ENCODE measurements at regions not wholly inside any gene's neighbourhood (a gene's known extent, or its start where the extent isn't known, plus 50 kb on each side); places are given as distances from the start of the nearest gene placed in this dataset.
"Not testable (repeated sequence)": the region's sequence is repeated elsewhere in the genome, so short reads cannot be mapped to it uniquely, and the experiment has no call there.

DNA sequence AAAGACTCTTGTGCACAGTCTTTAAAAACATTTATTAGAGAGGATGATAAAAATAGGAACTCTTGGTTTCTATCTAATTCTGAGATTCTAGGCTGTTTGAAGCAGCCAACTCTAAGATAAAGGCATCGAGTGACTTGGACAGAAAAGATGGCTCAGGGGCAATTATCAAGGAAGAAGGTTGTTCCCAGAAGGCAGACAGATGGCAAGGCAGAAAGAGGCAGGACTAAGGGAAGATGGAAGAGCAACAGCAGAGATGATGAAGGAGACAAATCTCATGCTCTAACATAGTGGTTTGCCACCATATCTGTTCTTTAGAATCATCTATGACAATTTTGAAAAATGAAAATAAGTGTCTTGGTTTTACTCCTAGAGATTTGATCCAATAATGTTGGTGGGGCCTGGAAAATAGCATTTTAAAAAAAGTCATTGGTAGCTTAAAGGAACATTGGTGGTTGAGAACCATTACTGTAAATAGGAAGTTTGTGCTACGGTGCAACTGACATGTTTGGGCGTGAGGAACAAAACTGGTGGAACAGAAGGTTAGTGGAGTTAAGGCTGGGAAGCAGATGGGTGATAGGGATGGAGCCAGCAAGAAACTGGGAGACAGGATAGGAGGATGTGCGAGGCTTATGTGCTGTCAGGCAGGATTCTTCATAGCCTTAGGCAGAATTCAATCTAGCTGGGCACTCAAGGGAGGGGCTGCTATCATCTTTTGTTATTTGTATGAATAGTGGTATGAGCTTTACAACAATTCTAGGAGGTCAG, 751.1 kb downstream of the DHX35 start:
- no peak for DNase-seq (ENCODE audit: low spot score)
- TF ChIP-seq, protein P1, sequence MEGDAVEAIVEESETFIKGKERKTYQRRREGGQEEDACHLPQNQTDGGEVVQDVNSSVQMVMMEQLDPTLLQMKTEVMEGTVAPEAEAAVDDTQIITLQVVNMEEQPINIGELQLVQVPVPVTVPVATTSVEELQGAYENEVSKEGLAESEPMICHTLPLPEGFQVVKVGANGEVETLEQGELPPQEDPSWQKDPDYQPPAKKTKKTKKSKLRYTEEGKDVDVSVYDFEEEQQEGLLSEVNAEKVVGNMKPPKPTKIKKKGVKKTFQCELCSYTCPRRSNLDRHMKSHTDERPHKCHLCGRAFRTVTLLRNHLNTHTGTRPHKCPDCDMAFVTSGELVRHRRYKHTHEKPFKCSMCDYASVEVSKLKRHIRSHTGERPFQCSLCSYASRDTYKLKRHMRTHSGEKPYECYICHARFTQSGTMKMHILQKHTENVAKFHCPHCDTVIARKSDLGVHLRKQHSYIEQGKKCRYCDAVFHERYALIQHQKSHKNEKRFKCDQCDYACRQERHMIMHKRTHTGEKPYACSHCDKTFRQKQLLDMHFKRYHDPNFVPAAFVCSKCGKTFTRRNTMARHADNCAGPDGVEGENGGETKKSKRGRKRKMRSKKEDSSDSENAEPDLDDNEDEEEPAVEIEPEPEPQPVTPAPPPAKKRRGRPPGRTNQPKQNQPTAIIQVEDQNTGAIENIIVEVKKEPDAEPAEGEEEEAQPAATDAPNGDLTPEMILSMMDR (IDR thresholded peaks at IDR 0.05): no peak
- ATAC-seq (ENCODE audit: low FRiP score): no peak

DNA sequence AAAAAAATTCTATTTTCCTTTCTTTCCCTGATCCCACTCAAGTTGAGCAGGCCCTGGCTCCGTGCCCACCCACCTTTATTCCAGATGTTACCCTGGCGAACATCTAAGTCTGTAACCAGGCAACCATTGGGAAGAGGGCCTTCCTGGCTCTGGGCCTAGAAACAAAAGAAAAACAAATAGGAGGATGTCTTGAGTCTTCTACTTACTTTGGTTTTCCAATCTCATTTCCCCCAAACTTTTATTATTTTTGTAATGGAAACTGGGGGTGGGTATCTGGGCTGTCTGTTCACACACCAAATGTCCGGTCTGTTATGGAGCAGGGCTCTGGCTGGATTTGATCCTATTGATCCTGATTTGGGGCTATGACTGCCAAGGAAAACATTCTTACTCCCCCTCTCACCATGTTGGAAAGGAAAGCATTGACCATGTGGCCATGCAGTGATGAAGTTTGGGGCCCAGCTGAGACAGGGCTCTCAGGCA, 744.1 kb downstream of the DHX35 start:
- DNase-seq (ENCODE audit: low spot score): no peak

DNA sequence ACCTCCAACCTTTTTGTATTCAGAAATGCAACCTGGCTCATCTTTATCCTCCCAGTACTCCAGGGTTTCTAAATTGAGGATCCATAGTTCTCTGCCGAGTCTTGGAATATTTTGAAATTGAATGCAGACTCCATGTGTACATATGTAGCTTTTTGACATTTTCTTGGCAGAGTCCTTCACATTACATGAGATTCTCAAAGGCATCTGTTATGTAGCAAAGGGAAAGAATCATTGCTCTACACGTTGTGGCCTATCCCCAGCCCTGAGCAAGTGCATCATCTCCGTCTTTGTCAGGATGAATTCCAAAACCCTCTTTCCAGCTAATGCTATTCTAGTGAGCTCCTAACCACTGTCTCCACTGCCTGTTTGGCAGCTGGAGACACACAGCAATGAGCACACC, 742.9 kb downstream of the DHX35 start:
- DNase-seq (ENCODE audit: low spot score): no peak
- no peak for ATAC-seq (ENCODE audit: low FRiP score)
- TF ChIP-seq, protein P1 (IDR thresholded peaks at IDR 0.05): no peak

More for the DNA sequence above, 744.1 kb downstream of the DHX35 start:
- ATAC-seq (ENCODE audit: low FRiP score): no peak
- TF ChIP-seq, protein P1 (IDR thresholded peaks at IDR 0.05): no peak

DNA sequence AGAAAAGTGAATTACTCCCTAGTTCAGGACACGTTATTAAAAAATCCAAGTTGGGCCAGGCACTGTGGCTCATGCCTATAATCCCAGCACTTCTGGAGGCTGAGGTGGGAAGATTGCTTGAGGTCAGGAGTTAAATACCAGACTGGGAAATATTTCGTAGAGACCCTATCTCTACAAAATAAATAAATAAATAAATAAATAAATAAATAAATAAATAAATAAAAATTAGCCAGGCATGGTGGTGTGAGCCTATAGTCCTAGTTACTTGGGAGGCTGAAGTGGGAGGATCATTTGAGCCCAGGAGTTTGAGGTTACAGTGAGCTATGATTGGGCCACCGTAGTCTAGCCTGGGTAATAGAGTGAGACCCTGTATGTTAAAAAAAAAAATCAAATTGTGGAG, 741.2 kb downstream of the DHX35 start:
- not testable (repeated sequence) for DNase-seq (ENCODE audit: low spot score); ATAC-seq (ENCODE audit: low FRiP score)

DNA sequence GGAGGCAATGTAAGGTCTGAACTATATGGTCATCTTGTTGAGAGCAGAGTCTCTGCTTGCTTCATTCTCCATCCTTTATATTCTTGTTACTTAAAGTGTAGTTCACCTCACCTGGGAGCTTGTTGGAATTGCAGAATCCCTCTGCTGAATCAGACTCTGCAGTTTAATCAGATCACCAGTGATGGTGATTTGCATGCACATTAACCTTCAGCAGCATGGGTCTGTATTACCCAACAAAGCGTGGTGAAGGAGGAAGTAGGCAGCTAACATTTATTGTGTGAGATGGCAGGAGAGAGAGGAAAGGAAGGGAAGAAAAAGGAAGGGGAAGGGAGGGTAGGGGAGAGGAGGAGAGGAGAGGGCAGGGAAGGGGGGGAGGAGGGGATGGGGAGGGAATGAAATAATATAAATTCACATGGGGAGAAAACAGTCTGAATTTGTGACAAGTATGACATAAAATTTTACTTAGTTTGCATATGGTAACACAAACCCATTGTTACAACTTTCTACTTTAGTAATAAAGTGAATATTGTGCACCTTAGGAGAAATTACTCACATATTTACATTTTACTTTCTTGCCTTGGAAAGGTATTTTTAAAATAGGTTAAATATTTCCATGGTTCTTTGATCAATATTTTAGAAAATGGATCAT, 740.7 kb downstream of the DHX35 start:
- ATAC-seq (ENCODE audit: low FRiP score) (no peak), DNase-seq (ENCODE audit: low spot score) (no peak)
- TF ChIP-seq, protein P1 (IDR thresholded peaks at IDR 0.05): no peak

DNA sequence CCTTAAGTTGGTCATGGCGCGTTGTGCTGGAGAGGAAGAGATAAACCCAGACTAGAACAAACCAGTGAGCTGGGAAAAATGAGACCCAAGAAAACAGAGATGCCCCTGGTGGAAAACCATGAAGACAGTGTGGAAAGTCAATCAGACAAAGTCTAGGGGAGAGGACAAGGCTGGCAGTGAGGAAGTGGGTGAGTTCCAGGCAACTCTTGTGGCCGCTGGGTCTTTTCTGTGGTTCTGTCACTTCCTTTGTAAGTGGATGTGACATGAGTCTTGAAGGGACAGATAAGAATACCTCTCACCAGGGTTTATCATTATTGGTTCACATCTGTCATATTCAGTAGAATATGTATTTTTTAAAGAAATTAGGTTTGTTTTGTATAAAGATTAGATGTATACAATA, 738.4 kb downstream of the DHX35 start:
- DNase-seq (ENCODE audit: low spot score) (no peak), ATAC-seq (ENCODE audit: low FRiP score) (no peak)
- TF ChIP-seq, protein P1 (IDR thresholded peaks at IDR 0.05): no peak

DNA sequence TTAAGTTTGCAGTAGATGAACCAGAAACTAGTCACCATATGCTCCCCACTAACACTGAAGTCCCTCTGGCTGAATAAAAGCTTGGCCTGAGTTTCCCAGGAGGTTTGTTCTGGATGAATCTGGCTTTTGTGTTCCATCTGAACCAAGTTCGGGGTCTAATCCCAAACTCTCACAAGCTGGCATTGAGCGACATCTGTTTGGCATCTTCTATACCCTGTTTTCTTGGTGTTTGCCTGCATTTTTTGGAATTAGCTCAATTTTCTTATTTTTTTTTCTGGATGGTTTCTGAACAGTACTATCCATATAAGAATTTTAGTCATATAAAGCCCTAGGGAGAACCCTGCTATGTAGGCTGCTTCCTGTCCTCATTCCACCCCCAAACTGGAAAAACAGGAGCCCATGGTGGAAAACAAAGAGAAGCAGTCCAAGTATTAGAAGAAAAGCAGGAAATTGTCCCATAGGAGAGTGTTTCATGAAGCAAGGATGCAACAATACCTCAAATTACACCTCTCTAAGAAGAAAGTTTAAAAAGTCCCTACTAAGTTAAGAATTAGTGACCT, 737.1 kb downstream of the DHX35 start:
- TF ChIP-seq, protein P1 (IDR thresholded peaks at IDR 0.05): no peak
- DNase-seq (ENCODE audit: low spot score) (no peak), ATAC-seq (ENCODE audit: low FRiP score) (no peak)

Measured in omental fat pad (tissue), 3 donors.